K562 (cell line): ENCODE measurements at regions not wholly inside any gene's neighbourhood (a gene's known extent, or its start where the extent isn't known, plus 50 kb on each side); places are given as distances from the start of the nearest gene placed in this dataset.

Source experiments
- ATF4 ChIP-seq: fragments of 450-650 bp; formaldehyde crosslinking; IDR thresholded peaks from 2 replicates; pipeline ENCODE4 v1.4.0; 2022; ENCODE audit warnings: mild to moderate bottlenecking, moderate library complexity
- BRCA1 ChIP-seq, 2 experiments: fragments of 450-650 bp in 1 of 2; sonication (generic) in 1 of 2; formaldehyde crosslinking in 1 of 2; IDR thresholded peaks; 2 replicates each; pipeline versions ENCODE4 v1.5.0 to v1.6.1; 2017 to 2020; ENCODE audit warnings: mild to moderate bottlenecking in 1 of 2, missing genetic modification reagents in 1 of 2
- CCNT2 ChIP-seq: IDR thresholded peaks from 2 replicates; pipeline ENCODE4 v1.6.1; 2011; ENCODE audit warnings: borderline replicate concordance, low read depth, mild to moderate bottlenecking, moderate library complexity, mixed read lengths, low read length; ENCODE audit not compliant: insufficient read length; ENCODE audit errors: extremely low read depth
- ERF ChIP-seq: fragments of 450-650 bp; formaldehyde crosslinking; IDR thresholded peaks from 2 replicates; pipeline ENCODE4 v1.4.0; 2020; ENCODE audit warnings: mild to moderate bottlenecking, mixed read lengths
- FOSL1 ChIP-seq: fragments of 200-800 bp; sonication (Bioruptor generic); conservative IDR thresholded peaks from 2 replicates; pipeline ENCODE4 v1.6.1; 2016; ENCODE audit warnings: missing genetic modification characterization, missing compliant biosample characterization
- FOXJ3 ChIP-seq: sonication (generic); formaldehyde crosslinking; IDR thresholded peaks from 2 replicates; pipeline ENCODE4 v1.4.0; 2020; ENCODE audit warnings: mild to moderate bottlenecking, missing genetic modification reagents
- GTF2E2 ChIP-seq: fragments of 200-800 bp; sonication (Bioruptor generic); IDR thresholded peaks from 2 replicates; pipeline ENCODE4 v1.6.1; 2016; ENCODE audit warnings: missing genetic modification characterization, missing compliant biosample characterization
- HDGF ChIP-seq: fragments of 450-650 bp; IDR thresholded peaks from 2 replicates; pipeline ENCODE4 v1.6.1; 2016
- JUND ChIP-seq, 2 experiments: IDR thresholded peaks; 2 replicates in 1 of 2; 3 replicates in 1 of 2; pipeline ENCODE4 v1.6.1; 2011; ENCODE audit warnings: borderline replicate concordance in 2 of 2, low read depth in 2 of 2, low read length in 2 of 2, improper control_type of control experiment in 1 of 2, missing biosample characterization in 1 of 2, missing genetic modification characterization in 1 of 2, missing genetic modification reagents in 1 of 2
- MAZ ChIP-seq, 2 experiments: fragments of 450-650 bp in 1 of 2; sonication (generic) in 1 of 2; formaldehyde crosslinking; IDR thresholded peaks in 1 of 2; conservative IDR thresholded peaks in 1 of 2; 2 replicates each; pipeline versions ENCODE4 v1.4.0 to v1.5.0; 2020; ENCODE audit warnings: mild to moderate bottlenecking in 1 of 2, missing genetic modification reagents in 1 of 2
- MCM3 ChIP-seq: fragments of 450-650 bp; IDR thresholded peaks from 2 replicates; pipeline ENCODE4 v1.6.1; 2016
- MYNN ChIP-seq, 2 experiments: sonication (generic); formaldehyde crosslinking in 1 of 2; IDR thresholded peaks; 2 replicates each; pipeline versions ENCODE4 v1.5.0 to v1.6.1; 2016 to 2020; ENCODE audit warnings: antibody characterized with exemption in 1 of 2, missing genetic modification reagents in 1 of 2
- NRF1 ChIP-seq, 2 experiments: fragments of 450-650 bp; IDR thresholded peaks in 1 of 2; conservative IDR thresholded peaks in 1 of 2; 2 replicates each; pipeline ENCODE4 v1.6.1; 2014; ENCODE audit warnings: mild to moderate bottlenecking in 2 of 2
- PHB2 ChIP-seq: fragments of 450-650 bp; IDR thresholded peaks from 2 replicates; pipeline ENCODE4 v1.6.1; 2017; ENCODE audit warnings: low read depth
- SPI1 ChIP-seq: IDR thresholded peaks from 2 replicates; pipeline ENCODE4 v1.6.1; 2011; ENCODE audit warnings: low read depth, low read length, control low read depth, borderline replicate concordance
- ZBTB2 ChIP-seq: fragments of 450-650 bp; IDR thresholded peaks from 2 replicates; pipeline ENCODE4 v1.6.1; 2016; ENCODE audit warnings: antibody characterized with exemption
- ZKSCAN1 ChIP-seq: fragments of 150-350 bp; IDR thresholded peaks from 2 replicates; pipeline ENCODE4 v1.6.1; 2016; ENCODE audit warnings: low read depth, low read length
- ZNF280B ChIP-seq: fragments of 250-450 bp; sonication (Bioruptor Pico); IDR thresholded peaks from 2 replicates; pipeline ENCODE4 v1.5.1; 2021; ENCODE audit warnings: mild to moderate bottlenecking
- ZNF57 ChIP-seq: fragments of 450-650 bp; formaldehyde crosslinking; IDR thresholded peaks from 2 replicates; pipeline ENCODE4 v1.4.0; 2020; ENCODE audit warnings: mild to moderate bottlenecking, moderate library complexity
- ZNF592 ChIP-seq: fragments of 450-650 bp; IDR thresholded peaks from 2 replicates; pipeline ENCODE4 v1.6.1; 2017; ENCODE audit warnings: antibody characterized with exemption, mild to moderate bottlenecking

- TF ChIP-seq BRCA1 (IDR thresholded peaks at IDR 0.05) = no peak
- no peak for TF ChIP-seq BRCA1 (CRISPR knock-in tag; IDR thresholded peaks at IDR 0.05)
- TF ChIP-seq ERF (CRISPR knock-in tag) = 0 out of 2 replicates have a peak, but pooled peaks have one; percentile 67
- no peak for TF ChIP-seq FOXJ3 (CRISPR knock-in tag)
- no peak for TF ChIP-seq CCNT2
- peak; percentile 84; the same call in 1 of the 2 replicates for TF ChIP-seq GTF2E2 (tag)
- no peak for TF ChIP-seq ZNF57 (CRISPR knock-in tag)
- peak in 1 of 2 experiments; percentile 13; a peak in 1 of 4 replicates for TF ChIP-seq NRF1 (conservative IDR thresholded peaks at IDR 0.05 in 1 of 2, IDR thresholded peaks at IDR 0.05 in 1 of 2)
- TF ChIP-seq HDGF = no peak
- peak; percentile 94 for TF ChIP-seq ZNF592
- TF ChIP-seq ZBTB2 = no peak
- 0 out of 2 replicates have a peak, but pooled peaks have one; percentile 4 for TF ChIP-seq ZNF280B (CRISPR knock-in tag)
- TF ChIP-seq MYNN (IDR thresholded peaks at IDR 0.05) = peak; percentile 9; the same call in 1 of the 2 replicates
- no peak for TF ChIP-seq MYNN (CRISPR knock-in tag; IDR thresholded peaks at IDR 0.05)
- no peak for TF ChIP-seq MCM3
- TF ChIP-seq ZKSCAN1 = no peak
- peak; percentile 99 for TF ChIP-seq SPI1
- TF ChIP-seq ATF4 = peak; percentile 30; the same call in 1 of the 2 replicates
- peak; percentile 42; the same call in 1 of the 2 replicates for TF ChIP-seq JUND (IDR thresholded peaks at IDR 0.05; ENCODE audit: borderline replicate concordance, low read depth, low read length)
- peak; percentile 31; the same call in 2 of the 3 replicates for TF ChIP-seq JUND (tag; IDR thresholded peaks at IDR 0.05; ENCODE audit: borderline replicate concordance, low read depth, low read length)
- TF ChIP-seq MAZ (CRISPR knock-in tag; conservative IDR thresholded peaks at IDR 0.05 in 1 of 2, IDR thresholded peaks at IDR 0.05 in 1 of 2) = peak; percentile 26 to 53; a peak in 2 of 4 replicates
- TF ChIP-seq FOSL1 (tag) = peak; percentile 76
- TF ChIP-seq PHB2 = no peak
Observed at GRCh38 chr21:33975548-33976081, 60.0 kb upstream of the ATP5PO start (continued).
